ENCODE measurements at regions not wholly inside any gene's neighbourhood (a gene's known extent, or its start where the extent isn't known, plus 50 kb on each side); places are given as distances from the start of the nearest gene placed in this dataset.
A peak's percentile ranks its signal among the peaks of the same experiment; 100 is the strongest.

DNA sequence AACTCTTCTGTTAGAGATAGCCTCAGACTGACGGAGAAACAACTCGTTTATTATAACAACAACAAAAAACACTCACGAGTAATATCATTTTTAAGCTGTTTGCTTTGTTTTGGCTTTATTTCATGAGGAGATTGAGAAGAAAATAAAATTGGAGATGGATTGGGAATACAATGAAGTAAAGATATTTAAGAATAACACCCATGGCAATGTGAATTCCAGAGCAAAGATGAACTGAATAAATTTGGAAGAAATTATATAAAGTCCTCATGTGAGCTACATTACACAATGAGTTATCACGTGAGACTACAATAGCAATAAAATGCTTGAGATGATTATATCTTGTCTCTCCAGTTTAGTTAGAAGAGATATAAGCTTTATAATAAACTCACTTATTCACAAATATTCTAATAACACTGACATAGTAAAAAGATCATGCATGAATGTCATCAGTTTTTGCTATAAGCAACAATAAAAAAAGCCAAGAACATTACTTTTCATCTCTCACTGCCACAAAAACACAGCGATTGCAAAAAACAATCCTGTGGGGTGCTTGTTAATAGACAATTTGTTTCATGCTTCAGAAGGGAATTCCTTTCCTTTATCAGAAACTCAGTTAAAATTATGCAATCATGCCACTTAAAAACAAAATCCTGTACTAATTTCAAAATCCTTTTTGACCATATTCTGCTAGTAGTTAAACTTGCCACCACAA, 696.7 kb upstream of the MARCKS start:
- Histone ChIP-seq H3K36me3 (ENCODE audit: insufficient read depth, low read length) (no peaks in the 10 kb centered on the region), H3K4me3 (peak overlapping the region; percentile 25), H3K9ac (ENCODE audit: insufficient read length) (no peak overlapping the region), H3K9me3 (ENCODE audit: low read depth, low read length) (no peaks in the 10 kb centered on the region), H3K27ac (peak overlapping the region; percentile 67)
- peak; percentile 30 for DNase-seq (ENCODE audit: low read depth, low spot score)
- no peak for TF ChIP-seq EZH2 (IDR thresholded peaks at IDR 0.05)
- TF ChIP-seq POLR2AphosphoS5 (IDR thresholded peaks at IDR 0.05; ENCODE audit: borderline replicate concordance, low read depth, low read length) = no peak
- no peak for TF ChIP-seq FOXP2 (optimal IDR thresholded peaks at IDR 0.05; ENCODE audit: control extremely low read depth, extremely low read length, insufficient read depth)

- no peaks in the 10 kb centered on the region for H3K36me3 ChIP-seq (ENCODE audit: insufficient read depth, low read length)
- no peak for TF ChIP-seq EZH2 (IDR thresholded peaks at IDR 0.05)
- no peak for TF ChIP-seq POLR2AphosphoS5 (IDR thresholded peaks at IDR 0.05; ENCODE audit: borderline replicate concordance, low read depth, low read length)
- no peak for TF ChIP-seq FOXP2 (optimal IDR thresholded peaks at IDR 0.05; ENCODE audit: control extremely low read depth, extremely low read length, insufficient read depth)
- no peak for DNase-seq (ENCODE audit: low read depth, low spot score)
These were observed 696.2 kb upstream of the MARCKS start for GRCh38 chr6:113161018-113161315.

DNA sequence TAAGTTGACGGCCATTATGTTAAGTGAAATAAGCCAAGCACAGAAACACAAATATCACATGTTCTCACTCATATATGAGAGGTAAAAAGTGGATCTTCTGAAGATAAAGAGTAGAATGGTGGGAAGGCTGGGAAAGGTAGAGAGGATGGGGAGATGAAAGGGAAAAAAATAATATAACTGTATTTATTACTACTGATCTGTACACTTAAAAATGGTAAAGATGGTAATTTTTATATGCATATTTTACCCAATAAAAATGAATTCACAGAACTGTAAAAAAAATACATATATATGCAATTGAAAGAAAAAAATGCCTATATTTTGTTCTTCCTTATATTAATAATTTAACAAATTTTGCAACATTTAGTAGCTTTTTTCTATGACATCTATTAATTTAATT, 694.4 kb upstream of the MARCKS start:
- H3K9ac ChIP-seq (ENCODE audit: insufficient read length) = no peak overlapping the region
- no peak overlapping the region for H3K4me3 ChIP-seq
- H3K36me3 ChIP-seq (ENCODE audit: insufficient read depth, low read length) = no peaks in the 10 kb centered on the region
- no peak for DNase-seq (ENCODE audit: low read depth, low spot score)
- no peak overlapping the region for H3K27ac ChIP-seq
- H3K9me3 ChIP-seq (ENCODE audit: low read depth, low read length) = no peaks in the 10 kb centered on the region
- no peak for TF ChIP-seq POLR2AphosphoS5 (IDR thresholded peaks at IDR 0.05; ENCODE audit: borderline replicate concordance, low read depth, low read length)
- TF ChIP-seq EZH2 (IDR thresholded peaks at IDR 0.05) = no peak
- TF ChIP-seq FOXP2 (optimal IDR thresholded peaks at IDR 0.05; ENCODE audit: control extremely low read depth, extremely low read length, insufficient read depth) = no peak

More at GRCh38 chr6:113161018-113161315, 696.2 kb upstream of the MARCKS start:
- no peak overlapping the region for H3K9ac ChIP-seq (ENCODE audit: insufficient read length)
- H3K4me3 ChIP-seq = peak overlapping the region; percentile 25
- no peaks in the 10 kb centered on the region for H3K9me3 ChIP-seq (ENCODE audit: low read depth, low read length)
- peak overlapping the region; percentile 67 for H3K27ac ChIP-seq

GRCh38 chr6:113168057-113168456, 689.1 kb upstream of the MARCKS start:
- H3K9me3 ChIP-seq (ENCODE audit: low read depth, low read length) = no peaks in the 10 kb centered on the region
- no peak overlapping the region for H3K4me3 ChIP-seq
- H3K36me3 ChIP-seq (ENCODE audit: insufficient read depth, low read length) = no peaks in the 10 kb centered on the region
- TF ChIP-seq EZH2 (IDR thresholded peaks at IDR 0.05) (no peak), POLR2AphosphoS5 (IDR thresholded peaks at IDR 0.05; ENCODE audit: borderline replicate concordance, low read depth, low read length) (no peak), FOXP2 (optimal IDR thresholded peaks at IDR 0.05; ENCODE audit: control extremely low read depth, extremely low read length, insufficient read depth) (no peak)
- no peak for DNase-seq (ENCODE audit: low read depth, low spot score)
- no peak overlapping the region for H3K9ac ChIP-seq (ENCODE audit: insufficient read length)
- H3K27ac ChIP-seq = no peak overlapping the region

DNA sequence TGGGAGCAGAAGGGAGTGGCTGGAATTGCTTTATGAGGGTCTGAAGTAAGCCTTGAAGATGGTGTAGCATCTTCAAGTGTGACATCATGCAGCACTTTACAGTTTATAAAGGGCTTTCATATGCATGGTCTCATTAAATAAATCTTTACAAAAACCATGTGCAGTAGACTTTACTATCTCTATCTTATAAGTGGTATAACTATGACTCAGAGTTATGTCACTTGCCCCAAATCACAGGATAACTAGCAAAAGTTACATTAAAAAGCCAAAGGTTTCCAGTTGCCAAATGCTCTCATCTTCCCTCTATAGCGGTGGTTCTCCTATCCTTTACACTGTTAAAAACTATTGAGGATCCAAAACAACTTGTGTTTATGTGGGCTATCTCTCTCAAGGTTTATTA, 687.7 kb upstream of the MARCKS start:
- no peak overlapping the region for H3K27ac ChIP-seq
- TF ChIP-seq EZH2 (IDR thresholded peaks at IDR 0.05) (no peak), POLR2AphosphoS5 (IDR thresholded peaks at IDR 0.05; ENCODE audit: borderline replicate concordance, low read depth, low read length) (no peak), FOXP2 (optimal IDR thresholded peaks at IDR 0.05; ENCODE audit: control extremely low read depth, extremely low read length, insufficient read depth) (no peak)
- no peak for DNase-seq (ENCODE audit: low read depth, low spot score)

GRCh38 chr6:113170454-113170853, 686.7 kb upstream of the MARCKS start:
- Histone ChIP-seq H3K4me3 (no peak overlapping the region), H3K27ac (no peak overlapping the region), H3K9ac (ENCODE audit: insufficient read length) (no peak overlapping the region), H3K9me3 (ENCODE audit: low read depth, low read length) (no peaks in the 10 kb centered on the region), H3K36me3 (ENCODE audit: insufficient read depth, low read length) (no peaks in the 10 kb centered on the region)
- TF ChIP-seq EZH2 (IDR thresholded peaks at IDR 0.05) (no peak), FOXP2 (optimal IDR thresholded peaks at IDR 0.05; ENCODE audit: control extremely low read depth, extremely low read length, insufficient read depth) (no peak), POLR2AphosphoS5 (IDR thresholded peaks at IDR 0.05; ENCODE audit: borderline replicate concordance, low read depth, low read length) (no peak)
- no peak for DNase-seq (ENCODE audit: low read depth, low spot score)

More for the DNA sequence above, 687.7 kb upstream of the MARCKS start:
- no peak overlapping the region for H3K9ac ChIP-seq (ENCODE audit: insufficient read length)
- H3K36me3 ChIP-seq (ENCODE audit: insufficient read depth, low read length) = no peaks in the 10 kb centered on the region
- no peak overlapping the region for H3K4me3 ChIP-seq
- H3K9me3 ChIP-seq (ENCODE audit: low read depth, low read length) = no peaks in the 10 kb centered on the region

GRCh38 chr6:113171882-113172281, 685.3 kb upstream of the MARCKS start:
- DNase-seq (ENCODE audit: low read depth, low spot score) = no peak
- H3K36me3 ChIP-seq (ENCODE audit: insufficient read depth, low read length) = no peaks in the 10 kb centered on the region
- H3K9me3 ChIP-seq (ENCODE audit: low read depth, low read length) = no peaks in the 10 kb centered on the region
- H3K4me3 ChIP-seq = no peak overlapping the region
- H3K27ac ChIP-seq = no peak overlapping the region
- TF ChIP-seq FOXP2 (optimal IDR thresholded peaks at IDR 0.05; ENCODE audit: control extremely low read depth, extremely low read length, insufficient read depth) (no peak), EZH2 (IDR thresholded peaks at IDR 0.05) (no peak), POLR2AphosphoS5 (IDR thresholded peaks at IDR 0.05; ENCODE audit: borderline replicate concordance, low read depth, low read length) (no peak)
- no peak overlapping the region for H3K9ac ChIP-seq (ENCODE audit: insufficient read length)

DNA sequence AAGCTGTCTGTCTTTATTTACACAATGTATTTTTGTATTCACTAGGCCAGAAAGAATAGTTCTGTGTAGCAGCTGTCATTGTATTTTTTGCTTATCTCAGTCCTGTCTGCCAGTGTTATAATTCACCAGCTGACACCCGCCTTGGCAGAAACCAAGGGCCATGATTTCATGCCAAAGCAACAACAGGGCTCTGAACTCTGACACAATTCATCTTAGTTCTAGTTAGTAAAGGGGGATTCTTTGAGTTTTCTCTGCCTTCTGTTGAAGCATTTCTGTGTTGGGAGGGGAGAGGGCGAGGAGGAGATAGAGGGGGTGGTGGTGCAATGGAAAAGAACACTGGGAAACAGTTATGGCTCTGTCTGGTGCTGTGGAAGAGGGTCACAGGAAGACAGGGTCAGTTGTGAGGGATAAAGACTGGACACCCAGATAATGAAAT, 684.6 kb upstream of the MARCKS start:
- no peak for DNase-seq (ENCODE audit: low read depth, low spot score)

GRCh38 chr6:113178349-113178748, 678.8 kb upstream of the MARCKS start:
- Histone ChIP-seq H3K36me3 (ENCODE audit: insufficient read depth, low read length) (no peaks in the 10 kb centered on the region), H3K27ac (no peak overlapping the region), H3K9ac (ENCODE audit: insufficient read length) (no peak overlapping the region), H3K9me3 (ENCODE audit: low read depth, low read length) (no peaks in the 10 kb centered on the region), H3K4me3 (no peak overlapping the region)
- TF ChIP-seq POLR2AphosphoS5 (IDR thresholded peaks at IDR 0.05; ENCODE audit: borderline replicate concordance, low read depth, low read length) (no peak), EZH2 (IDR thresholded peaks at IDR 0.05) (no peak), FOXP2 (optimal IDR thresholded peaks at IDR 0.05; ENCODE audit: control extremely low read depth, extremely low read length, insufficient read depth) (no peak)
- DNase-seq (ENCODE audit: low read depth, low spot score) = no peak

More for the DNA sequence above, 684.6 kb upstream of the MARCKS start:
- H3K9me3 ChIP-seq (ENCODE audit: low read depth, low read length) = no peaks in the 10 kb centered on the region
- H3K4me3 ChIP-seq = no peak overlapping the region
- no peaks in the 10 kb centered on the region for H3K36me3 ChIP-seq (ENCODE audit: insufficient read depth, low read length)
- no peak overlapping the region for H3K9ac ChIP-seq (ENCODE audit: insufficient read length)
- no peak for TF ChIP-seq FOXP2 (optimal IDR thresholded peaks at IDR 0.05; ENCODE audit: control extremely low read depth, extremely low read length, insufficient read depth)
- no peak for TF ChIP-seq EZH2 (IDR thresholded peaks at IDR 0.05)
- no peak for TF ChIP-seq POLR2AphosphoS5 (IDR thresholded peaks at IDR 0.05; ENCODE audit: borderline replicate concordance, low read depth, low read length)
- no peak overlapping the region for H3K27ac ChIP-seq

Data from SK-N-MC (cell line).